Iris pigment epithelial cell (primary cell): ENCODE measurements at regions not wholly inside any gene's neighbourhood (a gene's known extent, or its start where the extent isn't known, plus 50 kb on each side); places are given as distances from the start of the nearest gene placed in this dataset.
"Not testable (repeated sequence)": the region's sequence is repeated elsewhere in the genome, so short reads cannot be mapped to it uniquely, and the experiment has no call there.

Experiments
- DNase-seq: peaks from one replicate; pipeline ENCODE4 v3.0.0-alpha.2; 2011; ENCODE audit warnings: low read depth

DNA sequence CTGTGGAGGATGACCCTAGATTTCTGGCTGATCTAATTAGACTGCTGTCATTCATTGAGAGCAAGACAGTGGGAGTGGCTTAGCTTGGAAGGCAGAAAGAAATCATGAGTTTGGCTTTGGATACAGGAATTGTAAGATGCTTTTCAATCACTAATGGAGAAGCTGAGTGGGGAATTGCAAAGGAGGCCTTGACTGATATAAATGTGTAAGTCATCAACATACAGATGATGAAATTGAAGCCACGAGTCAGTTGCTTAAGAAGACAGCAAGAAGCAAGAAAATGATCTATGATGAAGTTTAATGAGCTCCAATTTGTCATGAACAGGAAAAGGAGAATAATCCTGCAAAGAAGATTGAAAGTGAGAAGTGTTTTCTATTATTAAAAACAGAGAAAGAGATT lies 136.7 kb upstream of the C1QTNF7 start:
- DNase-seq: peak; percentile 58

DNA sequence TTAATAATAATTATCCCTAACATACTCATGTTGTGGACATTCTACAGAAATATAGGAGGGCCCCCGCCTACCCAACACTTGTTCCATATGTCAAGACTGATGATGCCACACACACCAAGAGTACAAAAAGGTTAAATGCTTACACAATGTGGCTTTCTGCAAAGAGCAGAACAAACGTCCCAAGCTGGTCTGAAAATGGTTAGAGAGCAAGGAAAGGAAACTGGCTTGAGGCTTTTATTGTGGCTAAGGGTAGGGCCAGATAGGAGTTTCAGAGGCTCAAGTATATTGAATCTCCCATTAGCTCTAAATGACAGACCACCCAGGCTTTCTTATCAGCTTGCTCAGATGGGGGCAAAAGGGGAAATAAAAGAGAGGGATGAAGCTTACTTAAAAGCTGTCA lies 134.1 kb upstream of the C1QTNF7 start:
- DNase-seq: no peak

DNA sequence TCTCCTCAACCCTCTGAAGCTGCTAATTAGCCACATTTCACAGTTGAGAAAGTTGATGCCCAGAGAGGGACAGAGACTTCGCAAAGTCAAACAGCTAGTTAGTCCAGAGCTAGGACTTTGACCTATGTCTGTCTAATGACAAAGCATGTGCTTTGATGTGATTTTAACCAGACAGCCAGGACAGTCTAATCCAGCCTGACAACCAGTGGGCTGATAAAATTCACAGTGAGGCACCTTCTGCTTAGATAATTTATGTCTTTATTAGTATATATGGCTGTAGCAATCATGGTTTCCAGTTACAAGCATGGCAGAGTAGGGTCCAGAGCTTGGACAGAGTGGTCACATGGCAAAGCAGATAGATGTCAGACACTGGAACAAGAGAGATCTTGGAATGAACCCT lies 133.6 kb upstream of the C1QTNF7 start:
- no peak for DNase-seq

DNA sequence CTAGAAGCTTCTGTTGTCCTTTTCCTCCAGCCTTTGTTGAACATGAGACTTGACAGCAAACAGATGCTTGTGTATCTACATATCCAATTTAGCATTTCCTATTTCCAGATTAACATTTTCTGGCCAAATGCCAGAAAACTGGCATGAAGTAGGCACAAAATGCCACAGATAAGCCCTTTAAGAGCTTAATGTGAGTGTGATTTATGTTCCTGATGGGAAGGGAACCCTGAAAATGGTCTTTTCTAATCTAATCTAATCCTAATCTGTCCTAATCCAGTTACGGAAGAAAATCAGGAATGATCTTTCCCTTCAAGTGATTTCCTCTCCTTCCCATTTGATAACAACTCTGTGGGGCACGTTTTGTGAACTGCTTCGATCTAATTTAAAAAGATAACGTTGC lies 133.0 kb upstream of the C1QTNF7 start:
- no peak for DNase-seq

DNA sequence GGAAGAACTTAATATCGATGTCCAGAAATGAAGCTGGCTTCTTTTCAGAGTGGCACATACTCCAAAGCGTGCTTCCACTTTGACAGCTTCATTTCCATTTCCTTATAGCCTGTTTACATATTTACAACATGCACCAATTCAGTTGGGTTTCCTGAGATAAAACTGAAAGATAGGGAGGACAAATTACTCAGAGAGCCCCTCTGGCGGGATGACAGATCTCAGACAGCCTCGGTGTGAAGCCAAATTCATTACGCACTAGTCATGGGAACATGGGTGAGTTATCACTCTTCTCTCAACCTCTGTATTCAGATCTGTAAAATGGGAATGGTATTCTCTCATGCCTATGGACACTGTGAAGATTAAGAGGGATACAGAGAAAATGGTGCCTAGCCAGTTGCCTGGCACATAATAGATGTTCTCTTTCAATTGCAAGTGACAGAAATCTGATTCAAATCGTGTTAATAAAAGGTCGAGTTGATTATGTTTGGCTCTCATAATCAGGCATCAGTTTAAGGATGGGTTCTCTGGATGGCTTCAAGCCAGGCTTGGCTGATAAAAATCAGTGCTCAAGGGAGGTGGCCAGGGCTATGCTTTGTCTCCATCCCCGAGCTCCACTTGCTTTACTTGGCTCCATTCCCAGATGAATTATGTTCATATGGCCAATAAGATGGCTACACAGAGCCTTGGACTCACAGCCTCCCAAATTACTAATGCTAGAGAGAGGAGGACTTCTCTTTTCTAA lies 132.2 kb upstream of the C1QTNF7 start:
- DNase-seq: no peak

DNA sequence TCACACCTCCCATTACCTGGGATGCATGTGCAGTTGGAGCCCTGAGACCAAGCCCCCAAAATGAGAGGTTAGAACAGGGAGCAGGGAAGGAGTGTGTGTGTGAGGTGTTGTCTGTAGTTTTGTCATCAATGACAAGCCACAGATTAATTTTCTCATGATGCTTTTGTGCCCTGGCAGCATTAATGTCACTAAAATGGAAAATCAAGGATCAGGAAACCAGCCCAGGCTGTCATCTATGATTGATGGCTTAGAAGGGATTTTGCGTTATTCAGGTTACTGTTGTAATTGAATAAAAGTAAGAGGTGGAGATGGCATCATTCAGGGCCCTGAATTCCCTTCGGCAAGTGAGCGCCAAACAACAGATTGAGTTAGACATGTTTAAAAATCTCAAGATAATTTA lies 130.5 kb upstream of the C1QTNF7 start:
- DNase-seq: no peak

DNA sequence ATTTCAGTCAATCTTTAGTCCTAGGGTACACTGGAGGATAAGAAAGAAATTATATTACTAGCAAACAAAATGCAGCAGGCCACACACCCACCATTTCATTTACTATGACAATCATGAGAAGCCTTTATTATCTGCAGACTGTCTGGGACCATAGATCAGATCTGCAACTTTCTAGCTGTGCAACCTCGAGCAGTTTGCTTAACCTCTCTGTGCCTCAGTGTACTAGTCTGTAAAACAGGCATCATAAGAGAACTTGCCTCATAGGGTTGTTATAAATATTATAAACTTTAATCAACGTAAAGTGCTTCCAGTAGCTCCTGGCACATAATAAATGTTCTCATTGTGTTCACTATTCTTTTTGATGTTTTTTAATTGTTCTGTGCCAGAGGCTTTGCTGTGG lies 128.2 kb upstream of the C1QTNF7 start:
- DNase-seq: no peak

DNA sequence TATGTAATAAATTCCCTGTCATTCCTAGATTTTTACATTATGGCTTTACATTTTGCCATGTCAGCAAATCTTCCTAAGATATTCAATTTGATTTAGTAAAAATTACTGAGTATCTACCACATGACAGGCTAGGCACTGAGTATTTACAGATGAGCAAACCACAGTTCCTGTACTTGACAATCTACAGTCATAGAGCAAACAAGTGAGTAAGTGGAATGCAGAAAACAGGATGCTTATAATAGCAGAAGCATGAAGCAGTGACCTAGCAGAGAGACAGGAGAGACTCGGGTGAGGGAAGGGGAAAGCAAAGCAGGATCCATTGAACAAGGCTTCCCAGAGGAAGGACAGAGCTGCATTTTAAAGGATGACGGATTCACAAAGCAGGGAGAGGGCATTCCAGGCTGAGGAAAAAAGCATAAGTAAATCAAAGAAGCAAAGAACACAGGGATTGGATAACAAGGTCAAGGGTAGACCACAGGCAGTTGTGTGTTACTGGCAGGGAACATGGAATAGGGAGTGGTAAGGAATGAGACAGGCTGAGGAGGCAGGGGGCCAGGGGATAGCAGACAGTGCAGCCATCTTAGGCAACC lies 124.7 kb upstream of the C1QTNF7 start:
- DNase-seq: peak; percentile 95

DNA sequence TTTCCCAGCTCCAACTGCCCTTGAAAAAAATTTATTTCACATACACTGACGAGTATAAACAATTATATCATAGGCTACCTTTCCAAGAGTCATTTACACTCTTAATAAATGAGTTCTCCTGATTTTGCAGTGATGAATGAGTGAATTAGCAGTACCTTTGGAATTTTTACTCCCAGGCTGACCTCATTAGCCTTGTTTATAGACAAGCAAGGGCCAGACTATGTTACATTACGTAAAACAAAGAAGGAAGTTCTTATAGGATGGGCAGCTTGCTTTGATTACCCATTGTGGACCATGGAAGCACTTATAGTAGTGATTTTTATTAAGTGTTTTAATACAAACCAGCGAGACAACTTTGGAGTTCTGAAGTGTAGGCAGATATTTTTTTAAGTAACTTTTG lies 112.9 kb upstream of the C1QTNF7 start:
- no peak for DNase-seq

DNA sequence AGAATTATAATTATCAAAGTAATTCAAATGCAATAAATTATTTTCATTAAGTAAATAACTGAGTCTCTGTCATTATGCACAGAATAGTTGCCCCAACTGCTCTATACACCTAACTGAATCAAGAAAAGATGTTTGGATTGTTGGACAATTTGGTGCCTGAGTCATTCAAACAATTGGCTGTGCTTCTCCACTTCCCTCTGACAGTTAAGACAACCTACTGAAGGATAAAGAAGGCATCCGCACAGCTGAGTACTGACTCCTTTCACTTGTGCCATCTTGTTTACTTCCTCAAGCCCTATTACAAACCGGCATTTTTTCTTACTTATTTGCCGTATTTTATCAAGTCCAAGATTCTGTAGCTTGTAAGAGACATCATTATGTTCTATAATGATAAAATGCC lies 110.6 kb upstream of the C1QTNF7 start:
- peak; percentile 29 for DNase-seq

DNA sequence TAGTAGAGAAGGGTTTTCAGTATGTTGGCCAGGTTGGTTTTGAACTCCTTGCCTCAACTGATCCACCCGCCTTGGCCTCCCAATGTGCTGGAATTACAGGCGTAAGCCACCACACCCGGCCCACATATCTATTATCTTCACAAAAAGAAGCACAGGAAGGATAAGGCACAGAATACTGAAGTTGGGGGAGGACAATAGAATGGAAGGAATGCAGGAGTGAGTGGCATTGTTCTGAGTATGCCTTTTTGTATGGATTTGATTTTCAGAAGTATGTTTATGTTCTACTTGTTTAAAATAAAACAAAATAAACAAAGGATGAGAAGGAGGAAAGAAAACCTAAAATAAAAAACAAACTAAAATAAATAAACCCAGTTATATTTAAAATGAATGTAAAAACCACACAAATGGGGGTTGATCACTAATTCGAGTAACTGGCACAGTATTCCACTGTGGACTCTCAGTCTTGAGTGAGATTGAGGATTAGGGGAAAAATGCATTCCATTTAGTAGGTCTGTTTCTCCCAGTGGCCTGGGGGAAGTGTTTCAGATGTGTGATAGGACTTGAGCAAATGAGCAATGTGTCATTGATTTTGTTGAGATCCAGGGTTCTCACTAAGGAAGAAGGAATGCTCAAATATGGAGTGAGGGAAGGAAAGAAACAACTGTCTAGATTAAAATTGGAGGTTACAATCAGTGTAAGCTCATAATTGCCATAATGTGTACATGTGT lies 109.0 kb upstream of the C1QTNF7 start:
- no peak for DNase-seq

DNA sequence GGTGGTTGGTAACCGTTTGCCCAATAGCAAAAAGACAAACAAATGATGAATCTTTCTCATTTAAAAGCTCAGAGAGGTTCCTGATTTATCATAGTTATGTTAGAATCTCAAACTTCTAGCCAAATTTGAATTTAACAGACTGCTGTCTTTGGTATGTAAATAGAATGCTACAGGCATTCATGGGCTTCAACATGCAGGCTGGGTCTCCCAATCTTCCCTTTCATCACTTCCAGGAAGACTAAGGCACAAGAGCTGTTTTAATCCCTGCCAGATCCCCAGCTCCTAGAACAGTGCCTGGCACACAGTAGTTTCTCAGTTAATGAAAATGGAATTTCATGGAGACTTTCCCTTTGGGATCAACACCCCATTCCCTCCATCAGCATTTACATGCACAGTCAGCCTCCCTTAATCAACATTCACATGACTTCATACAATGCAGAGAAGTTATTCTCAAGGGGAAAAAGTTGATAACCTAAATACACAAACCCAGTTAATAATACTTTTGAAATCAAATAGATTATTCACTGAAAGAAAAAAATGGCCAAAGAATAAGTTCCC lies 107.6 kb upstream of the C1QTNF7 start:
- DNase-seq: no peak

DNA sequence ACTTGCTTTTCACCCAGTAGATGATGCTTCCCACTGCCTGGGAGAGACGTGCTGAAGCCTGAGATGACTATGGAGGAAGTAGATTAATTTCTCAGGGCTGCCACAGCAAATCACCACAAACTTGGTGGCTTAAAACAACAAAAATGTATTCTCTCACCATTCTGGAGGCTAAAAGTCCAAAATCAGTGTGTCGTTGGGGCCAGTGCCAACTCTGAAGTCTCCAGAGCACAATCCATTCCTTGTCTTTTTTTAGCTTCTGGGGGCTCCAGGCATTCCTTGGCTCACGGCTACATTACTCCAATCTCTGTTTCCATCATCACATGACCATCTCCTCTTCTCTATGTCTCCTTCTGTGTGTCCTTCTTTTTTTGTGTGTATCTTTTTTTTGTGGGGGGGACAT lies 105.8 kb upstream of the C1QTNF7 start:
- no peak for DNase-seq

DNA sequence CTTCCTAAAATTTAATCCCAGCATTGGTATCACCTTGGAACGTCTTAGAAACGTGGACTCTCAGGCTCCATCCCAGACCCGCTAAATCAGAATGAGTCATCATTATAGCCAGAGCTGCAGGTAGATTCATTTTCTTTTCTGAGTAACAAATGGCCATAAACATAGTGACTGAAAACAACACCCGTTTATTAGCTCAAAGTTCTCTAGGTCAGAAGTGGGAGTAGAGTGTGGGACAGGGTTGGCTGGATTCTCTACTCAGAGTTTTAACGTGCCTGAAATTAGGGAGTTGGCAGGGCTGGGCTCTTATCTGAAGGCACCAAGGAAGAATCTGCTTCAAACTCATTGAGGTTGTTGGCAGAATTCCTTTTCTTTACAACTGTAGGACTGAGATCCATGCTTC lies 101.8 kb upstream of the C1QTNF7 start:
- DNase-seq: no peak

DNA sequence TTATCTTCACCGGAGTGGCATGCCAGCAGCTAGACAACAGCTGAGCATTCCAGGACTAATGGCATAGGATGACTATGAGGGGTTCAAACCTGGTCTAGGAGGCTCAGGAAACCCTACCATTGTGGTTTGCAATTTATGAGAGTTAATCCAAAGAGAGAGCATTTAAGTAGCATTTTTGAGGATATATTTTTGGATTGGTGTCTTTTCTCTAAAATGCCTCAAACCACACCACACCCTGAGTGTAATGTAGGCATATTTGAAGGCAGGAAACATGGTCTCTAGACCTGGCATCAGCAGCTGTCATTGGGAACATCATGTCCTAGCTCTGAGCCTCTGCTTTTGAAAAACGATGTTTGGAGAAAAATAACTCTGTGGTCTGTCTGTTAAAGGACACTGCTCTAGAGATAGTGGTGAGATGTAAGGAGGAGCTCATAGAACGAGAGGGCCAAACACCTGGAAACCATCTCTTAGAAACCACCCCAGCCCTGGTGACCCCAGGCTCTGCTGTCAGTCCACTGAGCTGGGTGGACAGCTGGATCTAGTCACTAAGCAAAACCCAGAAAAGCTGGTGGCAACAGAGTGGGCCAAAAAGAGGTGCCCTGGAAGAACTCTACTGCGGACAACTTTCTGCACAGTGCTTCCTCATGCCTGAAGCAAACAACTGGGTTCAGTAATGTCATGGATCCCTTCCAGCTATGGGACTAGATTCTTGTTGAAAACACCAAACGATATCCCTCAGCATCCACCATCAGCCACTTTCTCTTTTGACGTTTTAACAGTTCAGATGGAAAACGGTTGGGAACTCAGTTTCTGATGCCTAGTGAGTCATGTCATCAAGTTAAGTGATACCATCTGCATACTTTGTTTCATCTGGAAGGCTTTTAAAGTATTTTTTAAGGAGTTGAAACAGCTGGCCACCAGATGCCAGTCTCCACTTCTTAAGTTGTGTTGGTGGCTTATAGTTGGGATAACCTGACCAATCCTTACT lies 100.2 kb upstream of the C1QTNF7 start:
- peak; percentile 65 for DNase-seq

DNA sequence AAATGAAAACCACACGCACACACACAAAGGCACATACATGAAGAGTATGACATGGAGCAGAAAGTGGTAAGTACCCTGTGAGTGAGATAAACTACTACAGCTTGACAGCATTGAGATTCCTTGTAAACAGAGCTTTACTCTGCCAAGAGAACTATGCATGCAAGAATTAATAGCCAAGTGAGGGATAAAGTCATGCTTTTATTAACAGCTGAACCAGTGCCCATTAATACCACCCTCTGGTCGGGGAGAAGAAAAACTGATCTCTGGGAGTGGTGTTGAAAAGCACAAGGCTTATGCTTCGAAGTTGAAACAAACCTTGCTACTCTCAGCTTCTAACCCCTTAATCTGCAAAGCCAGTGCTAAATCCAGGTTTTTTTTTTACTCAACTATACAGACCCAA lies 95.9 kb upstream of the C1QTNF7 start:
- no peak for DNase-seq

DNA sequence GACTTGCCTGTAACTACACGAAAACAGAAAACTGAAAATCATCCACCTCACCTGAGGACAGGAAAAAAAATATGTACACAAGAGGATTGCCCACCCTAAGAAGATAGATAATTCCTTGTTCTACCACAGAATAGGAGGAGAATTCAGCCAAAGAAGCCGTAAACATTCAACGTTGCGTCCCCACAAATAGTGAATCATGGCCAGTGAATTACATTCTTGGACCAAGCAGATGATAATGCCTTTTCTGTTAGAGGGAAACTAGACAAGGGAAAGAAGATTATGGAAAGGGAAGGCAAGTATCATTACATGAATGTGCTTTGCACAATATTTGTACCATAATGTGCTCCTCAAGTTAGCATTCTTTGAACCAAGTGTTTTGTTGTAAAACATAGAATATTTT lies 95.5 kb upstream of the C1QTNF7 start:
- DNase-seq: no peak

DNA sequence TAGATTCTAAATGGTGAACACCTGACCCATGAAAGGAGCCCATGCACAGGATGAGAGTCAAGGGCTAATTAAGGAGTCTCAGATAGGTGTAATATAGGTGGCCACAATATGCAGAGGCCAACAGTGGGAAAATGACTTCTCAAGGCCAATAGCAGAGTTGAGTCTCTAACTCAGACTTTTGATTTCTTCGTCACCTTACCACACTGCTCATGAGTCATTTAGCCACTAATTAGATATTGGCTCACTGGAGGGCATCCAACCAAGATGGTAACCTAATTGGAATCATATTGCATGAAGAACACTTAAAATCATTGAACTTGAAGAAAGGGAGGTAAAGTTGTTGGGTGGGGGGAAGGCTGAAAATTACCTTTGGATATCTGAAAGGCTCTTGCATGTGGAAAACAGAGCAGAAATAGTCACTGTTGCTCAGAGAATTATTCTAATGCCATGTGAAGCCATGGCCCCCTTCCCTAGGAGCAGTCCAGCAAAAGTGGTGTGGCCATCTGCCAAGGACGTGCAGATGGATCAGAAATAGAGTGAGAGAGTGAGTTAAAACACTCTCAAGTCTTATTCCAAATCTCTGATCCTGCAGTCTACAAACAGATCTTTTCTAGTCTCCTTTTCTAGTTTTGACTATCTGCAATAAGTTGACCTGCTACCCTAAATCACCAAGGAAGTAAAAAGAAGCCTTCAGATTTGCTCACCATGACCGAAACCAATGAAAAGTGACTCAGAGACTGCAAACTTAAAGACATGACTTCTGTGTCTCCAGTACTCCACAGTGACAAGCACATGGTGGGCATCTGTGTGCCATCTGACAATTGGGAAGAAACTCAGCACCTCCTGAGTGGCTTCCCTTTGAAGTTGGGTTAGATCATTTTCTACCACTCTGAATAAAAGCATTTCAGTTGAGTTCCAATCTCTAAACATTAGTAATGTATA lies 93.9 kb upstream of the C1QTNF7 start:
- no peak for DNase-seq

DNA sequence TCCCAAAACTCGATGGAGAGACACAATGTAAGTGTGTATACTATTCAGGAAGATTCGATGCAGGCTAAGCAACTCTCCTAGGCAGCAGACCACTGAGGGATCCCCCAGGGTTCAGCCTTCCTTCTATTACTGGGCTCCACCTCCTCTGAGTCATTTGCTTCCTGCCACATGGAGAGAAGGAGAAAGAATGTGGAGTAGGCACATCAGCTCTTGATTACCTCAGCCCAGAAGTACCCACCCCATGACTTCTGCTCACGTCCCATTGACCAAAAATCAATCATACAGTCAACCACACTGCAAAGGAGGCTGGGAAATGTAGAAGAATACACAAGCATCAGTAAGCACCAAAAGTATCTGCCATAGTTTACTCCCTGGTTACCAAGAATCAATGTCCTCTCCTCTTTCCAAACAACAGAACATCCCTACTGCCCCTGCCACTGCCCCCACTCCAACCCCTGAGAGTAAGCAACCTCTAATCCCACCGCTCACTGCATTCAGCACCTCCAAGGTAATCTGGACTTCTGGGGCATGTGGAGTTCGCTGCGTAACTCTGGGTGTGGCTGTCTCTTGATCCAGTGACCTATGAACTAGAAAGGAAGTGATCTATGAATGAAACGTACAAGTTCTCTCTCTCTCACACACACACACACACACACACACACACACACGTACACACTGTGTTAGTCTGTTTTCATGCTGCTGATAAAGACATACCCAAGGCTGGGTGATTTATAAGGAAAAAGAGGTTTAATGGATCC lies 91.2 kb upstream of the C1QTNF7 start:
- peak; percentile 88 for DNase-seq

DNA sequence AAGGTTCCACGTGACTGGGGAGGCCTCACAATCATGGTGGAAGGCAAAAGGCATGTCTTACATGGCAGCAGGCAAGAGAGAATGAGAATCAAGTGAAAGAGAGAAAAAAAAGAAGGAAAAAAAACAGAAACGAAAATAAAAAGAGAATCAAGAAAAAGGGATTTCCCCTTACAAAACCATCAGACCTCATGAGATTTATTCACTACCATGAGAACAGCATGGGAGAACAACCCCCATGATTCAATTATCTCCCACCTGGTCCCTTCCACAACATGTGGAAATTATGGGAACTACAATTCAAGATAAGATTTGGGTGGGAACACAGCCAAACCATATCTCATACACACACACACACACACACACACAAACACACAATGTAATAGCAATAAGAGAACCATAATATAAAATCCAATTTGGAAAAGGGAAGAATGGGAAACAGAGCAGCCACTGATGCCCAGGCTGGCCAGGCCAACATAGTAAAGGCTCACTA lies 90.6 kb upstream of the C1QTNF7 start:
- not testable (repeated sequence) for DNase-seq
